ENCODE measurements at regions not wholly inside any gene's neighbourhood (a gene's known extent, or its start where the extent isn't known, plus 50 kb on each side); places are given as distances from the start of the nearest gene placed in this dataset.

DNA sequence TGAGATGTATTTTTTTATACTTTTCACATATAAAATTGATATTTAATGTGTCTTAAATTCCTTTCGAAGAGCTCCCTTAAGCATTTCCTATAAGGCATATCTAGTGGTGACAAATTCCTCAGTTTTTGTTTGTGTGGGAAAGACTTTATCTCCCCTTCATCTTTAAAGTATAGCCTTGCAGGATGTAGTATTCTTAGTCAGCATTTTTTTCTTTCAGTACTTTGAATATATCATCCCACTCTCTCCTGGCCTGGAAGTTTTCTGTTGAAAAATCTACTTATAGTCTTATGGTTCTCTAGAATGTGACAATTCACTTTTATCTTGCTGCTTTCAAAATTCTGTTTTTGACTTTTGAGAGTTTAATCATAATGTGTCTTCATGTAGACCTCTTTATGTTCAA lies 95.2 kb downstream of the EDEM1 start:
- DNase-seq (no peak), FAIRE-seq (no peak)
- Histone ChIP-seq H3K9ac (ENCODE audit: low read length in 3 of 3) (no peak overlapping the region), H3K27ac (ENCODE audit: low read depth in 2 of 2, low read length in 2 of 2) (no peak overlapping the region), H3K4me3 (ENCODE audit: low read length in 3 of 3) (no peak overlapping the region), H3K36me3 (ENCODE audit: control insufficient read depth in 2 of 3, insufficient read depth in 3 of 3, low read length in 3 of 3) (no peaks in the 10 kb centered on the region), H3K4me1 (ENCODE audit: control insufficient read depth in 2 of 3, insufficient read depth in 2 of 3, low read depth in 1 of 3, low read length in 3 of 3) (no peaks in the 10 kb centered on the region), H3K9me3 (ENCODE audit: control insufficient read depth in 2 of 3, insufficient read depth in 1 of 3, low read length in 3 of 3) (peaks cover 0 to 2% (median 0%) of the 10 kb centered on the region in 3 donors), H3K27me3 (ENCODE audit: control insufficient read depth, insufficient read depth, low read length) (no peaks in the 10 kb centered on the region)
- intact Hi-C loops (cut with DNase I): no loop called here
- TF ChIP-seq, protein P1, sequence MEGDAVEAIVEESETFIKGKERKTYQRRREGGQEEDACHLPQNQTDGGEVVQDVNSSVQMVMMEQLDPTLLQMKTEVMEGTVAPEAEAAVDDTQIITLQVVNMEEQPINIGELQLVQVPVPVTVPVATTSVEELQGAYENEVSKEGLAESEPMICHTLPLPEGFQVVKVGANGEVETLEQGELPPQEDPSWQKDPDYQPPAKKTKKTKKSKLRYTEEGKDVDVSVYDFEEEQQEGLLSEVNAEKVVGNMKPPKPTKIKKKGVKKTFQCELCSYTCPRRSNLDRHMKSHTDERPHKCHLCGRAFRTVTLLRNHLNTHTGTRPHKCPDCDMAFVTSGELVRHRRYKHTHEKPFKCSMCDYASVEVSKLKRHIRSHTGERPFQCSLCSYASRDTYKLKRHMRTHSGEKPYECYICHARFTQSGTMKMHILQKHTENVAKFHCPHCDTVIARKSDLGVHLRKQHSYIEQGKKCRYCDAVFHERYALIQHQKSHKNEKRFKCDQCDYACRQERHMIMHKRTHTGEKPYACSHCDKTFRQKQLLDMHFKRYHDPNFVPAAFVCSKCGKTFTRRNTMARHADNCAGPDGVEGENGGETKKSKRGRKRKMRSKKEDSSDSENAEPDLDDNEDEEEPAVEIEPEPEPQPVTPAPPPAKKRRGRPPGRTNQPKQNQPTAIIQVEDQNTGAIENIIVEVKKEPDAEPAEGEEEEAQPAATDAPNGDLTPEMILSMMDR (IDR thresholded peaks at IDR 0.05; ENCODE audit: borderline replicate concordance, extremely low read depth, insufficient read depth): no peak

GRCh38 chr3:5285439-5285838 lies 97.9 kb downstream of the EDEM1 start:
- no peaks in the 10 kb centered on the region for H3K36me3 ChIP-seq (ENCODE audit: control insufficient read depth in 2 of 3, insufficient read depth in 3 of 3, low read length in 3 of 3)
- intact Hi-C loops (cut with DNase I): no loop called here
- DNase-seq (no peak), FAIRE-seq (no peak)
- H3K4me3 ChIP-seq (ENCODE audit: low read length in 3 of 3): no peak overlapping the region
- TF ChIP-seq, protein P1 (IDR thresholded peaks at IDR 0.05; ENCODE audit: borderline replicate concordance, extremely low read depth, insufficient read depth): no peak
- H3K9me3 ChIP-seq (ENCODE audit: control insufficient read depth in 2 of 3, insufficient read depth in 1 of 3, low read length in 3 of 3): peaks cover 0 to 4% (median 2%) of the 10 kb centered on the region in 3 donors
- H3K4me1 ChIP-seq (ENCODE audit: control insufficient read depth in 2 of 3, insufficient read depth in 2 of 3, low read depth in 1 of 3, low read length in 3 of 3): no peaks in the 10 kb centered on the region
- no peak overlapping the region for H3K9ac ChIP-seq (ENCODE audit: low read length in 3 of 3)
- H3K27me3 ChIP-seq (ENCODE audit: control insufficient read depth, insufficient read depth, low read length): no peaks in the 10 kb centered on the region
- H3K27ac ChIP-seq (ENCODE audit: low read depth in 2 of 2, low read length in 2 of 2): no peak overlapping the region

DNA sequence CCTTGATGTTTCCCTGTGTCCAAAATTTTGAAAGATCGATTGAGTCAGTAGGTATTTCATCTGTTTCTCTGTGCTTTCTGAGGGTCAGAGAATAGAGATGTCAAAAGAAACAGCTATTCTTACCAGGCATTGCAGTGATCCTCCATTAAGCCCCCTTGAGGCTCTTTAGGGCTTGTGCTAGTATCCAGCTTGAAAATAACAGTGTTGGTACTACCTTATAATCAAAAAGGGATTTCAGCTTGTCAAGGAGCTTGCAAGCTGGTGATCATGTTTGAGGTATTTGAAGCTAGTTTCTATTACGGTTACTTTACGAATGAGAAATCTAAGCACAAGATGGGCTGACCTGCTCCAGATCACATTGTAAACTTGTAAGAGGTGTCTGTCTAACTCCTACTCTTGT lies 103.4 kb downstream of the EDEM1 start:
- TF ChIP-seq, protein P1 (IDR thresholded peaks at IDR 0.05; ENCODE audit: borderline replicate concordance, extremely low read depth, insufficient read depth): no peak

GRCh38 chr3:5292512-5292911 lies 105.0 kb downstream of the EDEM1 start:
- DNase-seq: no peak
- no peak overlapping the region for H3K27ac ChIP-seq (ENCODE audit: low read depth in 2 of 2, low read length in 2 of 2)
- no peak overlapping the region for H3K9ac ChIP-seq (ENCODE audit: low read length in 3 of 3)
- TF ChIP-seq, protein P1 (IDR thresholded peaks at IDR 0.05; ENCODE audit: borderline replicate concordance, extremely low read depth, insufficient read depth): no peak
- H3K4me1 ChIP-seq (ENCODE audit: control insufficient read depth in 2 of 3, insufficient read depth in 2 of 3, low read depth in 1 of 3, low read length in 3 of 3): no peaks in the 10 kb centered on the region
- H3K4me3 ChIP-seq (ENCODE audit: low read length in 3 of 3): no peak overlapping the region
- no peak for FAIRE-seq
- no peaks in the 10 kb centered on the region for H3K27me3 ChIP-seq (ENCODE audit: control insufficient read depth, insufficient read depth, low read length)
- intact Hi-C loops (cut with DNase I): no loop called here
- H3K9me3 ChIP-seq (ENCODE audit: control insufficient read depth in 2 of 3, insufficient read depth in 1 of 3, low read length in 3 of 3): peaks cover 0 to 4% (median 2%) of the 10 kb centered on the region in 3 donors
- H3K36me3 ChIP-seq (ENCODE audit: control insufficient read depth in 2 of 3, insufficient read depth in 3 of 3, low read length in 3 of 3): no peaks in the 10 kb centered on the region

More for the DNA sequence above, 103.4 kb downstream of the EDEM1 start:
- no peaks in the 10 kb centered on the region for H3K4me1 ChIP-seq (ENCODE audit: control insufficient read depth in 2 of 3, insufficient read depth in 2 of 3, low read depth in 1 of 3, low read length in 3 of 3)
- peaks cover 0 to 4% (median 2%) of the 10 kb centered on the region in 3 donors for H3K9me3 ChIP-seq (ENCODE audit: control insufficient read depth in 2 of 3, insufficient read depth in 1 of 3, low read length in 3 of 3)
- no peaks in the 10 kb centered on the region for H3K36me3 ChIP-seq (ENCODE audit: control insufficient read depth in 2 of 3, insufficient read depth in 3 of 3, low read length in 3 of 3)
- no peak overlapping the region for H3K4me3 ChIP-seq (ENCODE audit: low read length in 3 of 3)
- FAIRE-seq: no peak
- DNase-seq: no peak
- H3K27me3 ChIP-seq (ENCODE audit: control insufficient read depth, insufficient read depth, low read length): no peaks in the 10 kb centered on the region
- no peak overlapping the region for H3K9ac ChIP-seq (ENCODE audit: low read length in 3 of 3)
- intact Hi-C loops (cut with DNase I): no loop called here
- H3K27ac ChIP-seq (ENCODE audit: low read depth in 2 of 2, low read length in 2 of 2): no peak overlapping the region

All from kidney (tissue), 13 donors.